OCI-LY3 (cell line): ENCODE measurements at regions not wholly inside any gene's neighbourhood (a gene's known extent, or its start where the extent isn't known, plus 50 kb on each side); places are given as distances from the start of the nearest gene placed in this dataset.

Experiments
- CTCF ChIP-seq: fragments of 200-600, 300-600 bp; sonication (generic); IDR thresholded peaks from 2 replicates; pipeline ENCODE4 v1.5.1; 2014; ENCODE audit warnings: antibody characterized with exemption, low read length, low read depth
- EZH2phosphoT487 ChIP-seq: fragments of 200-600 bp; shearing (Covaris generic); IDR thresholded peaks from 2 replicates; pipeline ENCODE4 v1.6.1; 2018; ENCODE audit warnings: antibody characterized with exemption, mixed run types, low read depth

- TF ChIP-seq CTCF (no peak), EZH2phosphoT487 (no peak)
Measured at GRCh38 chr14:98816195-98816594, 455.8 kb downstream of the BCL11B start.
